Testis (tissue), 2 donors: ENCODE measurements at regions not wholly inside any gene's neighbourhood (a gene's known extent, or its start where the extent isn't known, plus 50 kb on each side); places are given as distances from the start of the nearest gene placed in this dataset.

Experiments used
- POLR2A ChIP-seq: fragments of 450-650 bp; IDR thresholded peaks from one replicate; pipeline ENCODE4 v1.6.1; 2017; ENCODE audit warnings: antibody characterized with exemption, mild to moderate bottlenecking, moderate library complexity
- TF ChIP-seq, protein P1 (sequence below), 3 experiments: fragments of 450-650 bp in 2 of 3; fragments of 200-600 bp in 1 of 3; sonication (generic) in 1 of 3; IDR thresholded peaks; one replicate each; pipeline ENCODE4 v1.5.1; 2016 to 2019; ENCODE audit warnings: antibody characterized with exemption in 3 of 3, mild to moderate bottlenecking in 2 of 3, moderate library complexity in 1 of 3

DNA sequence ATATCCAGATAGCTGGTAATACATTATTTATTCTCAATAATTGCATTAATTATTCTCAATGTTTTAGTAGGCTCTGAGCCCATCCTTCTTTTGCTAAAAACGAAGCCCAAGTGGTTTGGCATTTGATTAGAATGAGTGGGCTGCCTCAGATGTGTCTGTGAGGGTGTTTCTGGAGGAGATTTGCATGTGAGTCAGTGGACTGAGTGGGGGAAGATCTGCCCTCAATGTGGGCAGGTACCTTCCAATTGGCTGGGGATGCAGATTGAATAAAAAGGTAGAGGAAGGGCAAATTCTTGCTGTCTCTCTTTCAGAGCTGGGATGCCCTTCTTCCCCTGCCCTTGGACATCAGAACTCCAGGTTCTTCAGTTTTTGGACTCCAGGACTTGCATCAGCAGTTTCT lies 290.6 kb upstream of the SMIM30 start:
- TF ChIP-seq POLR2A, result no peak
- TF ChIP-seq, protein P1, sequence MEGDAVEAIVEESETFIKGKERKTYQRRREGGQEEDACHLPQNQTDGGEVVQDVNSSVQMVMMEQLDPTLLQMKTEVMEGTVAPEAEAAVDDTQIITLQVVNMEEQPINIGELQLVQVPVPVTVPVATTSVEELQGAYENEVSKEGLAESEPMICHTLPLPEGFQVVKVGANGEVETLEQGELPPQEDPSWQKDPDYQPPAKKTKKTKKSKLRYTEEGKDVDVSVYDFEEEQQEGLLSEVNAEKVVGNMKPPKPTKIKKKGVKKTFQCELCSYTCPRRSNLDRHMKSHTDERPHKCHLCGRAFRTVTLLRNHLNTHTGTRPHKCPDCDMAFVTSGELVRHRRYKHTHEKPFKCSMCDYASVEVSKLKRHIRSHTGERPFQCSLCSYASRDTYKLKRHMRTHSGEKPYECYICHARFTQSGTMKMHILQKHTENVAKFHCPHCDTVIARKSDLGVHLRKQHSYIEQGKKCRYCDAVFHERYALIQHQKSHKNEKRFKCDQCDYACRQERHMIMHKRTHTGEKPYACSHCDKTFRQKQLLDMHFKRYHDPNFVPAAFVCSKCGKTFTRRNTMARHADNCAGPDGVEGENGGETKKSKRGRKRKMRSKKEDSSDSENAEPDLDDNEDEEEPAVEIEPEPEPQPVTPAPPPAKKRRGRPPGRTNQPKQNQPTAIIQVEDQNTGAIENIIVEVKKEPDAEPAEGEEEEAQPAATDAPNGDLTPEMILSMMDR (IDR thresholded peaks at IDR 0.05), result no peak
